GM12878 (cell line): ENCODE measurements at regions not wholly inside any gene's neighbourhood (a gene's known extent, or its start where the extent isn't known, plus 50 kb on each side); places are given as distances from the start of the nearest gene placed in this dataset.

ENCODE experiments used
- ATAC-seq: fragments of 200-7000 bp; cut with Tn5 transposase; 3 replicates; pipeline ENCODE4 v1.9.1; 2020; ENCODE audit warnings: mild to moderate bottlenecking, moderate library complexity
- BruUV-seq: library from RNA; stranded (reverse); fragments of 400-500 nt; replicated peaks from 2 replicates; lab custom pipeline; 2021; lab: Mats Ljungman, UMichigan
- CTCF ChIA-PET: fragments of 300-600 bp; sonication (Branson Sonifier 250); formaldehyde crosslinking; extraction: SDS; loops from one replicate; lab custom pipeline; 2021; ENCODE audit warnings: inconsistent platforms; lab: Yijun Ruan, JAX
- POLR2A ChIA-PET: fragments of 350-600 bp; formaldehyde crosslinking; extraction: SDS; loops from one replicate; lab custom pipeline; 2021; ENCODE audit warnings: inconsistent platforms; lab: Charles Lee
- RAD21 ChIA-PET: fragments of 300-600 bp; sonication (Branson Sonifier 250); formaldehyde crosslinking; loops from one replicate; lab custom pipeline; 2023; ENCODE audit warnings: antibody characterized with exemption; ENCODE audit not compliant: unreplicated experiment; lab: Charles Lee
- SMC1A ChIA-PET: fragments of 300-600 bp; sonication (Branson Sonifier 250); formaldehyde crosslinking; loops from one replicate; lab custom pipeline; 2023; ENCODE audit not compliant: unreplicated experiment, uncharacterized antibody; lab: Charles Lee
- DNase-seq: peaks from one replicate; pipeline ENCODE4 v3.0.0-alpha.2; 2011; ENCODE audit warnings: low read depth, low spot score
- FAIRE-seq: peaks from 3 replicates; lab custom pipeline; 2011; peaks lifted over from hg19 to GRCh38; lab: Jason Lieb, UNC
- H2AFZ ChIP-seq: 2 replicates; pipeline ENCODE4 v1.6.0; 2011; ENCODE audit warnings: low read depth, low read length, control low read depth; ENCODE audit not compliant: control insufficient read depth
- H3K27ac ChIP-seq: 2 replicates; pipeline ENCODE4 v1.5.1; 2011; ENCODE audit warnings: control low read depth; ENCODE audit not compliant: control insufficient read depth, insufficient read depth
- H3K27me3 ChIP-seq, 2 experiments: replicated peaks in 1 of 2; 2 replicates each; pipeline versions ENCODE4 v1.6.0 to v1.6.1; 2011; ENCODE audit warnings: low read length in 1 of 2; ENCODE audit not compliant: control insufficient read depth in 2 of 2, insufficient read depth in 2 of 2
- H3K36me3 ChIP-seq, 2 experiments: 2 replicates each; pipeline ENCODE4 v1.5.1; 2011; ENCODE audit warnings: low read length in 1 of 2; ENCODE audit not compliant: control insufficient read depth in 2 of 2, insufficient read depth in 2 of 2
- H3K4me1 ChIP-seq: 2 replicates; pipeline ENCODE4 v1.6.1; 2011; ENCODE audit warnings: mild to moderate bottlenecking, low read length, moderate library complexity, mixed read lengths; ENCODE audit not compliant: control insufficient read depth, insufficient read depth
- H3K4me2 ChIP-seq: 2 replicates; pipeline ENCODE4 v1.6.0; 2011; ENCODE audit warnings: control low read depth; ENCODE audit not compliant: control insufficient read depth, insufficient read depth
- H3K4me3 ChIP-seq: fragments of 200-600 bp; sonication (generic); 2 replicates; pipeline ENCODE4 v1.5.1; 2016
- H3K79me2 ChIP-seq: 2 replicates; pipeline ENCODE4 v1.6.0; 2011; ENCODE audit warnings: low read length; ENCODE audit not compliant: control insufficient read depth, insufficient read depth
- H3K9ac ChIP-seq: 2 replicates; pipeline ENCODE4 v1.8.0; 2011; ENCODE audit warnings: low read length, control low read depth, mixed read lengths; ENCODE audit not compliant: control insufficient read depth, insufficient read depth
- H3K9me3 ChIP-seq: replicated peaks from 3 replicates; pipeline ENCODE4 v1.5.1; 2011; ENCODE audit warnings: mild to moderate bottlenecking, low read length; ENCODE audit not compliant: control insufficient read depth, insufficient read depth
- H4K20me1 ChIP-seq: 2 replicates; pipeline ENCODE4 v1.6.0; 2011; ENCODE audit not compliant: control insufficient read depth, insufficient read depth
- ATF7 ChIP-seq: fragments of 450-650 bp; IDR thresholded peaks from 2 replicates; pipeline ENCODE4 v1.6.1; 2016; ENCODE audit warnings: low read depth, mild to moderate bottlenecking
- BMI1 ChIP-seq: fragments of 450-650 bp; IDR thresholded peaks from 2 replicates; pipeline ENCODE4 v1.6.1; 2016; ENCODE audit warnings: mild to moderate bottlenecking, moderate library complexity, borderline replicate concordance
- ESRRA ChIP-seq: IDR thresholded peaks from 2 replicates; pipeline ENCODE4 v1.6.1; 2012; ENCODE audit warnings: mild to moderate bottlenecking, low read length, improper control_type of control experiment
- LARP7 ChIP-seq: fragments of 450-650 bp; IDR thresholded peaks from 2 replicates; pipeline ENCODE4 v1.6.1; 2017; ENCODE audit warnings: mild to moderate bottlenecking
- NR2F1 ChIP-seq: fragments of 450-650 bp; conservative IDR thresholded peaks from 2 replicates; pipeline ENCODE4 v1.6.1; 2017; ENCODE audit warnings: mild to moderate bottlenecking
- PML ChIP-seq: IDR thresholded peaks from 2 replicates; pipeline ENCODE4 v1.6.1; 2012; ENCODE audit warnings: low read length, inconsistent platforms
- RELA ChIP-seq: fragments of 450-650 bp; IDR thresholded peaks from 2 replicates; pipeline ENCODE4 v1.8.0; 2014; ENCODE audit warnings: borderline replicate concordance; ENCODE audit not compliant: partially characterized antibody
- SREBF1 ChIP-seq: IDR thresholded peaks from 2 replicates; pipeline ENCODE4 v1.6.1; 2012; ENCODE audit warnings: mild to moderate bottlenecking, low read length
- TARDBP ChIP-seq: IDR thresholded peaks from 2 replicates; pipeline ENCODE4 v1.6.1; 2016; ENCODE audit warnings: borderline replicate concordance
- TCF12 ChIP-seq: IDR thresholded peaks from 2 replicates; pipeline ENCODE4 v1.6.1; 2011; ENCODE audit warnings: low read depth, mild to moderate bottlenecking, low read length
- ZSCAN29 ChIP-seq: fragments of 450-650 bp; IDR thresholded peaks from 2 replicates; pipeline ENCODE4 v1.6.1; 2017; ENCODE audit warnings: mild to moderate bottlenecking, moderate library complexity
- WGBS: methylation state at CpG from one replicate; pipeline ENCODE4 v1.1.6; 2016; ENCODE audit warnings: low lambda C conversion rate; ENCODE audit not compliant: insufficient replicate concordance, insufficient coverage; ENCODE audit errors: missing lambda C conversion rate; 5-methylcytosine and 5-hydroxymethylcytosine counted together
- in situ Hi-C: fragments of 300-500 bp; cut with MboI; formaldehyde crosslinking; loops from 9 replicates; pipeline ENCODE4 v1.14.3; 2018; ENCODE audit warnings: mixed read lengths
- intact Hi-C: fragments of 100-400 bp; cut with micrococcal nuclease; formaldehyde crosslinking; loops from one replicate; pipeline ENCODE4 v1.14.2; 2022; ENCODE audit not compliant: unreplicated experiment
- TF ChIP-seq, protein P1 (sequence below): fragments of 450-650 bp; IDR thresholded peaks from 2 replicates; pipeline ENCODE4 v1.6.1; 2017; ENCODE audit warnings: mild to moderate bottlenecking
- TF ChIP-seq, protein P2 (sequence below): IDR thresholded peaks from 2 replicates; pipeline ENCODE4 v1.6.1; 2011; ENCODE audit warnings: low read depth, mild to moderate bottlenecking, low read length, moderate library complexity, borderline replicate concordance; ENCODE audit errors: extremely low read depth
- TF ChIP-seq, protein P3 (sequence below): fragments of 450-650 bp; IDR thresholded peaks from 2 replicates; pipeline ENCODE4 v1.6.1; 2018; ENCODE audit warnings: mild to moderate bottlenecking, low read depth, moderate library complexity; ENCODE audit not compliant: partially characterized antibody
- TF ChIP-seq, protein P4 (sequence below): fragments of 450-650 bp; formaldehyde crosslinking; IDR thresholded peaks from 2 replicates; pipeline ENCODE4 v1.5.0; 2022; ENCODE audit warnings: mild to moderate bottlenecking, missing genetic modification characterization
- TF ChIP-seq, protein P5 (sequence below): IDR thresholded peaks from 2 replicates; pipeline ENCODE4 v1.6.1; 2011; ENCODE audit warnings: borderline replicate concordance, low read depth, mild to moderate bottlenecking, moderate library complexity, low read length; ENCODE audit not compliant: insufficient read depth, poor library complexity, severe bottlenecking

DNA sequence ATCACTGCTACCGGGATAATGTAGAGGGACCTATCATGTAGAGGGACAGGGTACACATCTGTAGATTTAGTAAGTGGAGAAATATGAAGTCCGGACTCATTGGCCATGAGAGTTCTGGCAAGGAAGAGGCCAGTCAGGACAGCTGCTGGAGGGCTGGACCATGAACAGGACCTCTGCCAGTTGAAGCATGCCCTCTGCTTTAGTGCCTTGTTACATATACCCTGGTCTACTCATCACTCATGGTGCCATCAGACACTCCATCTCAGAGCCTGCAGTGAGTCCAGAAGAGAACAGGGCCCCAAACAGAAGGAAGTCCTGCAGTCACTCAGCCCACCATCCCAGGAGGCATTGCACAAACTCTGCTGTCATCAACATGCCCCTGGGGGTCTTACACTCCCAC lies 54.7 kb upstream of the CA12 start:
- no peak overlapping the region for H3K27ac ChIP-seq
- H3K4me2 ChIP-seq, result no peak overlapping the region
- H4K20me1 ChIP-seq, result no peaks in the 10 kb centered on the region
- H3K79me2 ChIP-seq, result no peaks in the 10 kb centered on the region
- no peak overlapping the region; the same call in 1 of the 2 replicates for H2AFZ ChIP-seq
- no TSS peak for BruUV-seq
- ChIA-PET POLR2A (no interaction called here), SMC1A (interaction anchor here (0.9 to 1.6 kb wide), 2 partner anchors 15 to 96 kb away, joined by 3 to 4 read pairs; no protein-coding TSS in a partner anchor), CTCF (interaction anchor here (0.8 to 1.6 kb wide), 2 partner anchors 147 to 244 kb away, joined by 3 to 5 read pairs; no protein-coding TSS in a partner anchor), RAD21 (no interaction called here)
- no peaks in the 10 kb centered on the region for H3K9me3 ChIP-seq
- H3K9ac ChIP-seq, result no peak overlapping the region
- H3K27me3 ChIP-seq, result no peaks in the 10 kb centered on the region
- FAIRE-seq (no peak), ATAC-seq (no peak), DNase-seq (no peak)
- H3K4me1 ChIP-seq, result peaks cover 5% of the 10 kb centered on the region; the same call in 1 of the 2 replicates
- H3K36me3 ChIP-seq, result no peaks in the 10 kb centered on the region
- intact Hi-C loops (no loop called here), in situ Hi-C loops (no loop called here)
- WGBS, result 65% methylated on average over 2 of the region's 2 CpGs
- no peak overlapping the region for H3K4me3 ChIP-seq
- TF ChIP-seq, protein P1, sequence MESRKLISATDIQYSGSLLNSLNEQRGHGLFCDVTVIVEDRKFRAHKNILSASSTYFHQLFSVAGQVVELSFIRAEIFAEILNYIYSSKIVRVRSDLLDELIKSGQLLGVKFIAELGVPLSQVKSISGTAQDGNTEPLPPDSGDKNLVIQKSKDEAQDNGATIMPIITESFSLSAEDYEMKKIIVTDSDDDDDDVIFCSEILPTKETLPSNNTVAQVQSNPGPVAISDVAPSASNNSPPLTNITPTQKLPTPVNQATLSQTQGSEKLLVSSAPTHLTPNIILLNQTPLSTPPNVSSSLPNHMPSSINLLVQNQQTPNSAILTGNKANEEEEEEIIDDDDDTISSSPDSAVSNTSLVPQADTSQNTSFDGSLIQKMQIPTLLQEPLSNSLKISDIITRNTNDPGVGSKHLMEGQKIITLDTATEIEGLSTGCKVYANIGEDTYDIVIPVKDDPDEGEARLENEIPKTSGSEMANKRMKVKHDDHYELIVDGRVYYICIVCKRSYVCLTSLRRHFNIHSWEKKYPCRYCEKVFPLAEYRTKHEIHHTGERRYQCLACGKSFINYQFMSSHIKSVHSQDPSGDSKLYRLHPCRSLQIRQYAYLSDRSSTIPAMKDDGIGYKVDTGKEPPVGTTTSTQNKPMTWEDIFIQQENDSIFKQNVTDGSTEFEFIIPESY, result no peak
- TF ChIP-seq, protein P2, sequence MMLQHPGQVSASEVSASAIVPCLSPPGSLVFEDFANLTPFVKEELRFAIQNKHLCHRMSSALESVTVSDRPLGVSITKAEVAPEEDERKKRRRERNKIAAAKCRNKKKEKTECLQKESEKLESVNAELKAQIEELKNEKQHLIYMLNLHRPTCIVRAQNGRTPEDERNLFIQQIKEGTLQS, result no peak
- TF ChIP-seq PML, result no peak
- no peak for TF ChIP-seq TARDBP
- no peak for TF ChIP-seq ATF7
- no peak for TF ChIP-seq ZSCAN29
- TF ChIP-seq, protein P3, sequence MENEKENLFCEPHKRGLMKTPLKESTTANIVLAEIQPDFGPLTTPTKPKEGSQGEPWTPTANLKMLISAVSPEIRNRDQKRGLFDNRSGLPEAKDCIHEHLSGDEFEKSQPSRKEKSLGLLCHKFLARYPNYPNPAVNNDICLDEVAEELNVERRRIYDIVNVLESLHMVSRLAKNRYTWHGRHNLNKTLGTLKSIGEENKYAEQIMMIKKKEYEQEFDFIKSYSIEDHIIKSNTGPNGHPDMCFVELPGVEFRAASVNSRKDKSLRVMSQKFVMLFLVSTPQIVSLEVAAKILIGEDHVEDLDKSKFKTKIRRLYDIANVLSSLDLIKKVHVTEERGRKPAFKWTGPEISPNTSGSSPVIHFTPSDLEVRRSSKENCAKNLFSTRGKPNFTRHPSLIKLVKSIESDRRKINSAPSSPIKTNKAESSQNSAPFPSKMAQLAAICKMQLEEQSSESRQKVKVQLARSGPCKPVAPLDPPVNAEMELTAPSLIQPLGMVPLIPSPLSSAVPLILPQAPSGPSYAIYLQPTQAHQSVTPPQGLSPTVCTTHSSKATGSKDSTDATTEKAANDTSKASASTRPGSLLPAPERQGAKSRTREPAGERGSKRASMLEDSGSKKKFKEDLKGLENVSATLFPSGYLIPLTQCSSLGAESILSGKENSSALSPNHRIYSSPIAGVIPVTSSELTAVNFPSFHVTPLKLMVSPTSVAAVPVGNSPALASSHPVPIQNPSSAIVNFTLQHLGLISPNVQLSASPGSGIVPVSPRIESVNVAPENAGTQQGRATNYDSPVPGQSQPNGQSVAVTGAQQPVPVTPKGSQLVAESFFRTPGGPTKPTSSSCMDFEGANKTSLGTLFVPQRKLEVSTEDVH, result no peak
- TF ChIP-seq RELA, result no peak
- TF ChIP-seq BMI1, result no peak
- no peak for TF ChIP-seq LARP7
- TF ChIP-seq, protein P4, sequence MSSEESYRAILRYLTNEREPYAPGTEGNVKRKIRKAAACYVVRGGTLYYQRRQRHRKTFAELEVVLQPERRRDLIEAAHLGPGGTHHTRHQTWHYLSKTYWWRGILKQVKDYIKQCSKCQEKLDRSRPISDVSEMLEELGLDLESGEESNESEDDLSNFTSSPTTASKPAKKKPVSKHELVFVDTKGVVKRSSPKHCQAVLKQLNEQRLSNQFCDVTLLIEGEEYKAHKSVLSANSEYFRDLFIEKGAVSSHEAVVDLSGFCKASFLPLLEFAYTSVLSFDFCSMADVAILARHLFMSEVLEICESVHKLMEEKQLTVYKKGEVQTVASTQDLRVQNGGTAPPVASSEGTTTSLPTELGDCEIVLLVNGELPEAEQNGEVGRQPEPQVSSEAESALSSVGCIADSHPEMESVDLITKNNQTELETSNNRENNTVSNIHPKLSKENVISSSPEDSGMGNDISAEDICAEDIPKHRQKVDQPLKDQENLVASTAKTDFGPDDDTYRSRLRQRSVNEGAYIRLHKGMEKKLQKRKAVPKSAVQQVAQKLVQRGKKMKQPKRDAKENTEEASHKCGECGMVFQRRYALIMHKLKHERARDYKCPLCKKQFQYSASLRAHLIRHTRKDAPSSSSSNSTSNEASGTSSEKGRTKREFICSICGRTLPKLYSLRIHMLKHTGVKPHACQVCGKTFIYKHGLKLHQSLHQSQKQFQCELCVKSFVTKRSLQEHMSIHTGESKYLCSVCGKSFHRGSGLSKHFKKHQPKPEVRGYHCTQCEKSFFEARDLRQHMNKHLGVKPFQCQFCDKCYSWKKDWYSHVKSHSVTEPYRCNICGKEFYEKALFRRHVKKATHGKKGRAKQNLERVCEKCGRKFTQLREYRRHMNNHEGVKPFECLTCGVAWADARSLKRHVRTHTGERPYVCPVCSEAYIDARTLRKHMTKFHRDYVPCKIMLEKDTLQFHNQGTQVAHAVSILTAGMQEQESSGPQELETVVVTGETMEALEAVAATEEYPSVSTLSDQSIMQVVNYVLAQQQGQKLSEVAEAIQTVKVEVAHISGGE (CRISPR knock-in tag), result no peak
- no peak for TF ChIP-seq NR2F1
- TF ChIP-seq, protein P5, sequence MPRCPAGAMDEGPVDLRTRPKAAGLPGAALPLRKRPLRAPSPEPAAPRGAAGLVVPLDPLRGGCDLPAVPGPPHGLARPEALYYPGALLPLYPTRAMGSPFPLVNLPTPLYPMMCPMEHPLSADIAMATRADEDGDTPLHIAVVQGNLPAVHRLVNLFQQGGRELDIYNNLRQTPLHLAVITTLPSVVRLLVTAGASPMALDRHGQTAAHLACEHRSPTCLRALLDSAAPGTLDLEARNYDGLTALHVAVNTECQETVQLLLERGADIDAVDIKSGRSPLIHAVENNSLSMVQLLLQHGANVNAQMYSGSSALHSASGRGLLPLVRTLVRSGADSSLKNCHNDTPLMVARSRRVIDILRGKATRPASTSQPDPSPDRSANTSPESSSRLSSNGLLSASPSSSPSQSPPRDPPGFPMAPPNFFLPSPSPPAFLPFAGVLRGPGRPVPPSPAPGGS, result no peak
- TF ChIP-seq TCF12, result no peak
- no peak for TF ChIP-seq ESRRA
- TF ChIP-seq SREBF1, result no peak
